Sciatic nerve (tissue), 2 donors: ENCODE measurements at regions not wholly inside any gene's neighbourhood (a gene's known extent, or its start where the extent isn't known, plus 50 kb on each side); places are given as distances from the start of the nearest gene placed in this dataset.
"Not testable (repeated sequence)": the region's sequence is repeated elsewhere in the genome, so short reads cannot be mapped to it uniquely, and the experiment has no call there.

Source experiments
- ATAC-seq: fragments of 200-7000 bp; cut with Tn5 transposase; one replicate; pipeline ENCODE4 v1.9.1; 2020; ENCODE audit warnings: mild to moderate bottlenecking, moderate library complexity
- DNase-seq: peaks from one replicate; pipeline ENCODE4 v3.0.0-alpha.2; 2020; ENCODE audit warnings: low spot score
- intact Hi-C: fragments of 100-400 bp; cut with DNase I; formaldehyde crosslinking; loops from one replicate; pipeline ENCODE4 v1.14.2; 2022
- donor health status: DM: no; HTN: no; CAD: no.
- donor health status: DM: no; HTN: no; CAD: no.

DNA sequence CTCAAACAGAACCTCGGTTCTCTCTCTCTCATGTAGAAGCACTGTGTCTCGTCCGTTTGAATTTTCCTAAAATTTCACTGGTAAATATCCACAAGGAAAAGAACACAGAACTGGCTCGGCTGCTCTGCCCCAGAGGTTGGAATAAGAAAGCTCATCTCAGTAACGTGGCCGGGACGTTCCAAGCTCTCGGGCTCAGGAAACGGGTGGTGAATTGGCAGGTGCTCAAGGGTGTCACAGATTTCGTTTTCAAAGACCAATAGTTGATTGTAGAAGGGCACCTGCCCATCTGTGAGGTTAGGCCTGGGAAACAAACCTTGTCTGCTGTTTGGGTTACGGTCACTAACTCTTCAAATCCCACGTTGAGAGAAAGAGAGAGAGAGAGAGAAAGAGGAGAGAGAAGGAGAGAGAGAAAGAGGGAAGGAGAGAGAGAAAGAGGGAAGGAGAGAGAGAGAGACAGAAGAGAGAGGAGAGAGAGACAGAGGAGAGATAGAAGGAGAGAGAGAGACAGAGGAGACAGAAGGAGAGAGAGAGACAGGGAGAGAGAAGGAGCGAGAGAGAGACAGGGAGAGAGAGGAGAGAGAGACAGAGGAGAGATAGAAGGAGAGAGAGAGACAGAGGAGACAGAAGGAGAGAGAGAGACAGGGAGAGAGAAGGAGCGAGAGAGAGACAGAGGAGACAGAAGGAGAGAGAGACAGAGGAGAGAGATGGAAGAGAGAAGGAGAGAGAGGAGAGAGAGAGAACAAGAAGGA lies 106.6 kb downstream of the CRLF2 start:
- intact Hi-C loops = no loop called here
- ATAC-seq (no peak), DNase-seq (no peak)

DNA sequence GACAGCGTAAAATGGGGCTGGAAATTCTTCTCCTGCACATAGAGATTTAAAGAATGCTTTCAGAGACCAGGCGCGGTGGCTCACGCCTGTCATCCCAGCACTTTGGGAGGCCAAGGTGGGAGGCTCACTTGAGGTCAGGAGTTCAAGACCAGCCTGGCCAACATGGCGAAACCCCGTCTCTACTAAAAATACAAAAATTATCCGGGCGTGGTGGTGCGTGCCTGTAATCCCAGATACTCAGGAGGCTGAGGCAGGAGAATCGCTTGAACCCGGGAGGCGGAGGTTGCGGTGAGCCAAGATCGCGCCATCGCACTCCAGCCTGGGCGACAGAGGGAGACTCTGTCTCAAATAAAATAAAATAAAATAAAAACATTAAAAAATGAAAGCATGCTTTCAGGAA lies 107.4 kb downstream of the CRLF2 start:
- intact Hi-C loops, DNase-seq, ATAC-seq: not testable (repeated sequence)

DNA sequence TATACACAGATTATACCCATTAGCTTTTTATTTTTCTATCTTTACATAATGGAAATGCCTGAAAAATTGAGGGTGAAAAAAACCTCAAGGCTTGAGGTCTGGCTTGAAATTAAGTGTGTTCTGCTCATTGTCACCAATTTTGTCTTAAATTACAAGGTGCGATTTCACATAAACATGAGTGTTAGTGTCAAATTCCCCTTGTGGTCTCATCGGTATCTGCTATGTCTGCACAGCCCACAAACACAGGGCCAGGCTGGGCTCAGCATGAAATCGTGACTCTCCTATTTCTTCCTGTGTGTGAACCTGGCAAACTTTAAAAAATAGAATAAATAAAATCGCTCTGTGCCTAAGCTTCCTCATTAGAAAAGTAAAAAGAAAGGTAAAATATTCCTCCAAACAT lies 109.1 kb downstream of the CRLF2 start:
- DNase-seq (no peak), ATAC-seq (no peak)
- intact Hi-C loops = no loop called here

DNA sequence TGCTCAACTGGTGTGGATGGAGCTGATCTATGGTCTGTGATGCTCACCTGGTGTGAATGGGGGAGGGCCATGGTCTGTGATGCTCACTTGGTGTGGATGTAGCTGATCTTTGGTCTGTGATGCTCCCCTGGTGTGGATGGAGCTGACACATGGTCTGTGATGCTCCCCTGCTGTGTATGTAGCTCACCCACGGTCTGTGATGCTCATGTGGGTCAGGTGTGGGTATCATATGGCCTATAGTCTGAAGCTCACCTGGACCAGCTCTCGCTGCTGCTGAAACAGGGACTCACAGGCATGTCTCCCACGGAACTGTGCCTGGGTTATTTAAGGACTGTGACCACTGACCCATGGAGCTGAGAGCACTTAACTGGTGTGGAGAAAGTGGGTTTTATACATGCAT lies 109.7 kb downstream of the CRLF2 start:
- DNase-seq (no peak), ATAC-seq (no peak)
- intact Hi-C loops = no loop called here

DNA sequence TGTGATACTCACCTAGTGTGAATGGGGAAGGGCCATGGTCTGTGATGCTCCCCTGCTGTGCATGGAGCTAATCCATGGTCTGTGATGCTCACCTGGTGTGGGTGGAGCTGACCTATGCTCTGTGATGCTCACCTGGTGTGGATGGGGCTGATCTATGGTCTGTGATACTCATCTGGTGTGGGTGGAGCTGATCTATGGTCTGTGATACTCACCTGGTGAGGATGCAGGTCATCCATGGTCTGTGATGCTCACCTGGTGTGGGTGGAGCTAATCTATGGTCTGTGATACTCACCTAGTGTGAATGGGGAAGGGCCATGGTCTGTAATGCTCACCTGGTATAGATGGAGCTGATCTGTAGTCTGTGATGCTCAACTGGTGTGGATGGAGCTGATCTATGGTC lies 110.2 kb downstream of the CRLF2 start:
- intact Hi-C loops, DNase-seq, ATAC-seq: not testable (repeated sequence)

DNA sequence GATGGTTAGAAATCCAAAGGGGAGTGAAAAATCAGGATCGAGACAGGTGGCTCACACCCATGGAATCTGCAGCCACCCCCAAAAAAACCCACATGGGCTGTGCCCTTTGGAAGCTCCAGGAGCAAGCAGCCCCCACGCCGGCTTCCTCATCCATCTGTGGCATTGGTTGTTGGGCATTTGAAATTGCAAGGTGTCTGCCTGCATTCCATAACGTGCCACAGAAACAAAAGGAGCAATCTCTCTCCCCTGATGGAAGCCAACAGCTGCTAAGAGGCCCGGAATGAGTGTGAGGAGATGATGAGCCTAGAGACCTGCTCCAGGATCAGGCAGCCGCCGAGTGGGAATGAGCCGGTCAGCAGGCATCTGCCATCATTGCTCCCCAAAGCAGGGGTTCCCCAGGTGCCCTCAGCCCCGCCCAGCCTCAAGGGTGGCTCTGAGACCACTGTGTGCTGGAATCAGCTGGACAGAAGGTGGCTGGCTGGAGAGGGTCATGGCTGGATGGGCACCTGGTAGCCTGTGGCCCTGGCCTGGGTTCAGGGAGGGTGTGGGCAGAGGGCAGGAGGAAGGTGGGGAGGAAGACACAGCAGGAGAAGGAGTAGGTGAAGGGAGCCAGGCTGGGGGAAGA lies 113.2 kb downstream of the CRLF2 start:
- intact Hi-C loops = no loop called here
- DNase-seq (no peak), ATAC-seq (no peak)

DNA sequence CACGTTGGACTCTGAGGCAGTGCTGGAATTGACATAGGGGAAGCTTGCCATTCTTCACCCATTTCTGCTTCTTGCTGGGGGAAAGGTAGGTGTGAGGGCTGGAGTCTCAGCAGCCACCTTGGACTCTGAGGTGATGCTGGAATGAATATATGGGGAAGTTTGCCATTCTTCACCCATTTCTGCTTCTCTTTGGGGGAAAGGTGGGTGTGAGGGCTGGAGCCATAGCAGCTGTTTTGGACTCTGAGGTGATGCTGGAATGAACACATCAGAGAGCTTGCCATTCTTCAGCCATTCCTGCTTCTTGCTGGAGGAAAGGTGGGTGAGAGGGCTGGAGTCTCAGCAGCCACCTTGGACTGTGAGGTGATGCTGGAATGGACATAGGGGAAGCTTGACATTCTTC lies 115.1 kb downstream of the CRLF2 start:
- intact Hi-C loops = no loop called here
- ATAC-seq = no peak
- peak; percentile 10 for DNase-seq

DNA sequence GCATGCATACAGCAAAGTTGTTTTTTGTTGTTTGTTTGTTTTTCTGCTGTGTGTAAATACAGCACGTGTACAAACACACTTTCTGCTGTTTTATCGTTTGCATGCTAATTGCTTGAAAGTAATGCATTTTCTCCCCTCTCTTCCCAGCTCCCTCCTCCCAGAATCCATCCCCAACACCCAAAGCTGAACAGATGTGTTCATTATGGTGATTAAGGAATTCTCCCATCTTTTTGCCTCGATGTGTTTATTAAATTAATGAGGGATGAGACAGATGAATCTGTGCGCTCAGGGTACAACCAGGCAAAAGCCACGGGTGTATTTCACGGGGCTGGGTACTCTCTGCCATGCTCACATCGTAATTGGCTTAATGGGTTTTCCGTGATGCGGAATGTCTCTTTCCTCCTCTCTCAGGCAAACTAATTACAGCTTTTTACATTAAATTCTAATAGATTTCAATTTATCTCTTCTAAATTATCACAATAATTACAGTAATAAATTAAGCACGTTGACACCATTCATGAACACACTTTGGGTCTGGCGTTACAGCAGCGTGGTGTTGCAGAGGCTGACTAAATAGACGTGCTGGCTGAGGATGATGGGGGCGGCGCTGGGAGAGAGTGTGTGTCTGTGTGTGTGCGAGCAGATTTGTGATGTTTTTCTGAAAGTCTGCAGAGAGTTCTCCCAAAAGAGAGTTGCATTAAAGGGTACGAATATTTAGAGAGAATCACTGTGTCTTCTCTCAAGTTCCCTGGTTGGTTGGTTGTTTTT lies 117.7 kb downstream of the CRLF2 start:
- DNase-seq (no peak), ATAC-seq (no peak)
- intact Hi-C loops = no loop called here

DNA sequence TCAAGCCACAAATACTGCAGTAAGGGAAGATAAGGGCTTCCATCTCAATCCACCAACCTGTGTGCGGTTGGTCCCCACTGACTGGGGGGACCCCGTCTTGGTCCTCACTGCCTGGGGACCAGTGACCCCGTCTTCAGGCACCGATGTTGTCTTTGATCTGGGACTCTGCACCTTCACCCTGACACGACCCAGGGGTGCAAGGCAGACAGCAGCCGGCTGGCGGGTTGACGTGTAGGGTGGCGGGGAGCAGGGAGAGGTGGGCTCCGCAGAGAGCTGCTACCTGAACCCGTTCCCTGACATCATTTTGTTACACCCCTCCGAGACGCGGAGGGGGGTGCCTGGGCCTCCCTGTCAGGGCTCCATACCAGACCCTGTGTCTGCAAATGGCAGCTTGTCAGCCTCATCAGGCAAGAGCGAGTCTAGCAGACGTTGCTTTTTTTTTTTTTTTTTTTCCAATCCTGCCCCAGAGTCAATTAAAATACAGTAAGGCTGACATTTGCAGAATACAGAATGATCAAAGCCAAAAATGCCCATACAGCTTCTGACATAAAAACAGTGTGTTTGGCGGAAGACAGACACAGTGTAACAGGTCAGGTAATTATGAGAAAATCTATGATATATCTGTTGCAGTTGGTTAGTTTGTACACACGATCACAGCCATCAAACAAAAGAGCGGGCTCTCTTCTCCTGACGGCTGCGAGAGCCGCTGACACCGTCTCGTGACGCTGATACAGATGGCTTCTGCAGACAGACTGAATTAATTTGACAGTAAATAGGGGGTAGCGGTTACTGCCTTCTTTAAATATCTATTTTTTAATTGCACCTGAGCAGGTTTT lies 118.6 kb downstream of the CRLF2 start:
- intact Hi-C loops = no loop called here
- DNase-seq (peak; percentile 30), ATAC-seq (no peak)

DNA sequence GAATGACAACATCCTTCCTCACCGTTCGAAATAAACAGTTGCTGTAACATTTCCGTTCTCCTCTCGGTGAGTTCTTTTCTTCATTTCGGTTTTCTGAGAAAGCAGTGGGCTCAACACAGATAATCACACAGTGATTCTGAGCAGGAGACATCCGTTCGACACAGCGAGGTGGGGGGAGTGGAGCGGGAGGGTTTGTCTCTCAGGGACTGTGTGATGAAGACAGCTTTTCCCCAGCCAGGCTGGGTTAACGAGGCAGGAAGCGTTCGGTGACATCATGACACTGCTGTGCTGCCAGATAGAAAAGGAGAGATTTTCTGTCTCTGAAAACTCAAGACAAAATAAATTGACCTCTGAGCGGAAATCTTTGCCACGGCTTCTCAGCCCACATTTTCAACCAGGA lies 119.3 kb downstream of the CRLF2 start:
- peak; percentile 6 for DNase-seq
- intact Hi-C loops = no loop called here
- no peak for ATAC-seq

DNA sequence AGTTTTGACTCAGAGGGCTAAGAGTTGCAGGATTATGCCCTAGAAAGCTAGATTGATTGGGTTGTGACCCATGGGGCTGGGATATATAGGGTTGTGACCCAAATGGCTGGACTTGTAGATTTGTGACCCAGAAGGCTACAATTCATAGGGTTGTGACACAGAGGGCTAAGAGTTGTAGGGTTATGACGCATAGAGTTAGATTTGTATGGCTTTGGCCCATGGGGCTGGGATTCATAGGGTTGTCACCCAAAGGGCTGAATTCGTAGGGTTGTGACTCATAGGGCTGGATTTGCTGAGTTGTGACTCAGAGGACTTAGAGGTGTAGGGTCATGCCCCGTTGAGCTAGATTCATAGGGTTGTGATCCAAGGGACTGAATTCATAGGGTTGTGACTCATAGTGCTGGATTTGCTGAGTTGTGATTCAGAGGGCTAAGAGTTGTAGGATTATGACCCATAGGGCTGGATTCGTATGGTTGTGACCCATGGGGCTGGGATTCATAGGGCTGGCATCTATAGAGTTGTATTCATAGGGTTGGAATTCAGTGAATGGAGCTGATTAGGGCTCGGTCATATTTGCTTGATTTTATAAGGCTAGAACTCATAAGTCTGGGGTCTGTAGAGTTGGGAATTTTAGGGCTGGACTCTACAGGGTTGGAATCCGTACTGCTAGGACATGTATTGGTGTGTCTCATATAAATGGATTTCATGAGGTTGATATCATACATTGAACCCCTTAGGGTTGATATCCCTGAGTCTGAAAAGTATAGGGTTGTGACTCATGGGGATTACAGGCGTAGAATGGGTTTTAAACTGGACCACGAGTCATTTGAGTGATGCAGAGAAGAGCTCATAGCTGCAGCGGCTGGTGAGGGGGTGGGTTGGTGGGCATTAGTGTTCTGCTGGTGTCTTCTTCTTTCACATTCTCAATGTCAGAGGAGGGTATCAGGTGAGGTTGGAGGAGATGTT lies 125.7 kb downstream of the CRLF2 start:
- intact Hi-C loops = no loop called here

DNA sequence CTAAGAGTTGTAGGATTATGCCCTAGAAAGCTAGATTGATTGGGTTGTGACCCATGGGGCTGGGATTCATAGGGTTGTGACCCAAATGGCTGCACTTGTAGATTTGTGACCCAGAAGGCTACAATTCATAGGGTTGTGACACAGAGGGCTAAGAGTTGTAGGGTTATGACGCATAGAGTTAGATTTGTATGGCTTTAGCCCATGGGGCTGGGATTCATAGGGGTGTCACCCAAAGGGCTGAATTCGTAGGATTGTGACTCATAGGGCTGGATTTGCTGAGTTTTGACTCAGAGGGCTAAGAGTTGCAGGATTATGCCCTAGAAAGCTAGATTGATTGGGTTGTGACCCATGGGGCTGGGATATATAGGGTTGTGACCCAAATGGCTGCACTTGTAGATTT lies 126.6 kb downstream of the CRLF2 start:
- ATAC-seq, intact Hi-C loops: not testable (repeated sequence)
- DNase-seq = peak; percentile 12

More for the DNA sequence above, 125.7 kb downstream of the CRLF2 start:
- peak; percentile 8 for DNase-seq
- ATAC-seq = no peak

DNA sequence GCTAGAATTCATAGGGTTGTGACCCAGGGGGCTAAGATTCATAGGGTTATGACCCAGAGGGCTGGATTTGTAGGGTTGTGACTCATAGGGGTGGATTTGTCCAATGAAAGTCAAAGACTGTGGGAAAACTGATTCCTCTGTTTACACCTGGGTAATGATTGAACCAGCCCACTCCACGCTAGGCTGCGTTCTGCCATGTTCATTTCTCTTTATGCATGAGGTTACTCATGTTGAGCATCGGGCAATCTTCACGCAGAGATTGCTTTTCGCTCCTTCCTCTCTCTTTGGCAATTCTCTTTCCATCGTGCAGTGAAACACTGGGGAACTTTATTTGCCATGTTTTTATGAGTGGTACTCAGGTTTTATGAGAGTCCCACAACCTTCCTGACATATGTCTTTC lies 127.8 kb downstream of the CRLF2 start:
- intact Hi-C loops = no loop called here
- no peak for ATAC-seq
- peak; percentile 4 for DNase-seq

DNA sequence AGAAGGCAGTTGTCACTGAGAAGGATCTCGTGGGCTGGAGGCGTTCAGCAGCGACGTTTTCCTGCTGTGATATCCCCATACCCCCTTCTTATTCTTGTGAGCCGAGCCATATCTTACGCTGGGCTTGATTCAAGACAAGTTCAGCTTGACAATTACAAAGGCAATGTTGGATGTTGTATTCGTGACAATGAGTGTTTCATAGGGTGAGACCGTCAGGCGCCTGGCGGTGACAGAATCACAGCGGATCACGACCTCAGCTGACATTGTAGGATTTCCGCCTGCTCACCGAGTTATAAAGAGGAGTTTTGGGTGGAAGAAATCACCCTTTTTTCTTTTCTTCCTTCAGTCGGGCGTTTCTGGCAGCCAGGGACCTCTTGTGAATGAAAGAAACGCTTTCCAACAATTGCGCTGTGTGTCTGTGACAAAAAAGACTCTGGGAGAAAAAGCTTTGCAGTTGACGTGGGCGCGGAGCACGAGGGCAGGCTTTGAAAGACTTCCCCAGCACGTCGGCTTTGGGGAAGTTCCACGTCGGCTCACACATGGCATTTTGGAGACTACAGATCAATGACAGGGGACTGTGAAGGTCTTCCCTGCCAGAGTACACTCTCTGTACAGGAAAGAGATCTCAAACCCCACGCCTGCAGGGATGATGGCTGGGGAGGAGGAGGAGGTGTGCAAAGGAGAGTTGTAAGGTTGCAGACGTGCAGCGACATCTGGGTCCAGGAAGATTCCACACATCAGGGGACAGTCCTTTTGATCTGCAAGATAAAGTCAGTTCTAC lies 135.4 kb downstream of the CRLF2 start:
- no peak for ATAC-seq
- intact Hi-C loops = no loop called here
- no peak for DNase-seq

DNA sequence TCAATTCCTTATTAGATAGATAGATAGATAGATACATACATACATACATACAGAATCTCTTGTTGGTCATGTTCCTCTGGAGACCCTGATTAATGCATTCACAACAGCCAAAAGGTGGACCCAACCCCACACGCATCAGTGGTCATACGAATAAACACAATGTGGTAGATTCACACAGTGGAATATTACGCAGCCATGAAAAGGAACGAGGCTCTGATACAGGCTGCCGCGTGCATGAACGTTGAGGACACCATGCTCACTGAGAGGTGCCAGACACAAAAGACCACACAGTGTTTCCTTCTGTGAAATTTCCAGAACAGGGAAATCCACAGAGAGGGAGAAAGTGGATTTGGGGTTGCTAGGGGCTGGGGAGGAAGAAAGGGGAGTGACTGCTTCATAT lies 136.7 kb downstream of the CRLF2 start:
- ATAC-seq = no peak
- DNase-seq = no peak
- intact Hi-C loops = no loop called here

DNA sequence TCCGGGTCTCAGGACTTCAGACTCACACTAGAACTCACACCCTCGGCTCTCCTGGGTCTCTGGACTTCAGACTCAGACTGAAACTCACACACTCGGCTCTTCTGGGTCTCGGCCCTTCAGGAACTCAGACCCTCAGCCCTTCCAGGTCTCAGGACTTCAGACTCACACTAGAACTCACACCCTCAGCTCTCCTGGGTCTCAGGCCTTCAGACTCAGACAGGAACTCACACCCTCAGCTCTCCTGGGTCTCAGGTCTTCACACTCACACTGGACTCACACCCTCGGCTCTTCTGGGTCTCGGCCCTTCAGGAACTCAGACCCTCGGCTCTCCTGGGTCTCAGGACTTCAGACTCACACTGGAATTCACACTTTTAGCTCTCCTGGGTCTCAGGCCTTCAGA lies 137.3 kb downstream of the CRLF2 start:
- no peak for DNase-seq
- intact Hi-C loops = no loop called here
- ATAC-seq = no peak

DNA sequence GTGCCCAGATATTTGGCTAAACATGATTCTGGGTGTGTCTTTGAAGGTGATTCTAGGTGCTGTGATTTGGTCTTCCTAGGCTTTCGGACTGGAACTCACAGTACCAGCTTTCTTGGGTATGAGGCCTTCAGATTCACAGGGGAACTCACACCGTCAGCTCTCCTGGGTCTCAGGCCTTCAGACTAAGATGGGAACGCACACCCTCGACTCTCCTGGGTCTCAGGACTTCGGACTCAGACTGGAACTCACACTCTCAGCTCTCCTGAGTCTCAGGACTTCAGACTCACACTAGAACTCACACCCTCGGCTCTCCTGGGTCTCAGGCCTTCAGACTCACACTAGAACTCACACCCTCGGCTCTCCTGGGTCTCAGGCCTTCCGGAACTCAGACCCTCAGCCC lies 137.7 kb downstream of the CRLF2 start:
- no peak for ATAC-seq
- intact Hi-C loops = no loop called here
- DNase-seq = no peak

DNA sequence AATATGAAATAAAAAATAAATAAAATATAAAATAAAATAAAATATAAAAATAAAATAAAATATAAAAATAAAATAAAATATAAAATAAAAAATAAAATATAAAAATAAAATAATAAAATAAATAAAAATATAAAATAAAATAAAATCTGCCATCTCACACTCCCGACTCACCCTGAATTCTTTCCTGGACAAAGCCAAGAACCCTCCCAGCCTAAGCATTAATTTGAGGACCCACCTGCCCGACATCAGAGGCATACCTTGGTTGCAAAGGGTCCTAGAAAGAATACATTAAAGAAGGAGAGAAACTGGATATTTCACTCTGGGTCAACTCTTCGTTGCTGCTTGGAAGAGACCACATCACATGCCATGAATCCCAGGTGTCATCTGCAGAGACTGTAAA lies 138.3 kb downstream of the CRLF2 start:
- intact Hi-C loops = no loop called here
- no peak for DNase-seq
- ATAC-seq = no peak
